Activated T-helper 2 cell treated with anti-CD3 and anti-CD28 coated beads, Interferon-gamma antibody, Interleukin-2, Interleukin-4, amounts not matched to agents 10 μg/mL and 5 μg/mL and 100 μg/mL, durations not matched to agents 14 hours and 24 hours and 36 hours (primary cell): ENCODE measurements at regions not wholly inside any gene's neighbourhood (a gene's known extent, or its start where the extent isn't known, plus 50 kb on each side); places are given as distances from the start of the nearest gene placed in this dataset.
A peak's percentile ranks its signal among the peaks of the same experiment; 100 is the strongest.

Experiments
- DNase-seq: peaks from one replicate; pipeline ENCODE4 v3.0.0; 2021; ENCODE audit warnings: low spot score
- H3K27ac Mint-ChIP-seq: one replicate; pipeline ENCODE4 v1.8.0; 2021; ENCODE audit warnings: mixed read lengths
- H3K27me3 Mint-ChIP-seq: one replicate; pipeline ENCODE4 v1.8.0; 2021; ENCODE audit warnings: low read depth, mixed read lengths
- H3K36me3 Mint-ChIP-seq: one replicate; pipeline ENCODE4 v1.8.0; 2021; ENCODE audit warnings: low read depth, mixed read lengths
- H3K4me1 Mint-ChIP-seq: one replicate; pipeline ENCODE4 v1.8.0; 2021; ENCODE audit warnings: low read depth, mixed read lengths
- H3K4me3 Mint-ChIP-seq: one replicate; pipeline ENCODE4 v1.8.0; 2021; ENCODE audit warnings: low read depth, mild to moderate bottlenecking, moderate library complexity, mixed read lengths
- H3K9me3 Mint-ChIP-seq: one replicate; pipeline ENCODE4 v1.8.0; 2021; ENCODE audit warnings: mixed read lengths
- intact Hi-C: fragments of 100-400 bp; cut with micrococcal nuclease; formaldehyde crosslinking; loops from one replicate; pipeline ENCODE4 v1.15.1; 2023

DNA sequence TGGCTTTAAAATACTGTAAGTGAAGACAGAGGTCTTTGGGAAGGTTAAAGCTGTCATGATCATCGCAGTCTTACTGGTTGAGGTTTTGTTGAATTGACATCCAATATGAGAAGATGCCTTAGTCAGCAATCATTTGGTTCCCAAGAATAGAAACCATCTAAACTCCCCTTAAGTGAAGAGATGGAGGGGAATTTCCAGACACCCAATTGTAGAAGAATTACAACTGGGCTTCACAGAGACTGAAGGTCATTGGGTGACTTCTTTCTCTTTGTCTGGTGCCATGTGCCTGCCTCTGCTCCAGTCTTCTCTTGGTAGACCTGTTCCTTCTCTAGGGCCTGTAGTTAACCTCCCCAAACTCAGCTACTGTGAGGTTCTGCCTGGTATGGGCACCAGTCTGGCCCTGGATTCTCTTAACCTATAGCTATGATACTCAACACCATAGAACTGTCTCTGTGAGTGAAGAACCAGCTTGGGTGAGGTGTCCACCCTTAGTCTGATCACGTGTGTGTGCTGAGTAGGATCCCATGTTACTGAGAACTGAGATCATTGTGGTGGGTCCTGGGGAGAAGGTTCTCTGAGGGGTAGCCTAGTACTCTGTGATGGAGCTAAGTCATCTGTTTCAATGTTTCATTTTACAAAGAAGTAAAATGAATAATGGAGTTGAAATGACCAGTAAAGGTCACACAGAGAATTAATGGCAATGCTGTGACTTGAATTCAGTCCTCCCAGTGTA, 182.5 kb downstream of the CSNK2A3 start:
- H3K36me3 Mint-ChIP-seq = no peaks in the 10 kb centered on the region

DNA sequence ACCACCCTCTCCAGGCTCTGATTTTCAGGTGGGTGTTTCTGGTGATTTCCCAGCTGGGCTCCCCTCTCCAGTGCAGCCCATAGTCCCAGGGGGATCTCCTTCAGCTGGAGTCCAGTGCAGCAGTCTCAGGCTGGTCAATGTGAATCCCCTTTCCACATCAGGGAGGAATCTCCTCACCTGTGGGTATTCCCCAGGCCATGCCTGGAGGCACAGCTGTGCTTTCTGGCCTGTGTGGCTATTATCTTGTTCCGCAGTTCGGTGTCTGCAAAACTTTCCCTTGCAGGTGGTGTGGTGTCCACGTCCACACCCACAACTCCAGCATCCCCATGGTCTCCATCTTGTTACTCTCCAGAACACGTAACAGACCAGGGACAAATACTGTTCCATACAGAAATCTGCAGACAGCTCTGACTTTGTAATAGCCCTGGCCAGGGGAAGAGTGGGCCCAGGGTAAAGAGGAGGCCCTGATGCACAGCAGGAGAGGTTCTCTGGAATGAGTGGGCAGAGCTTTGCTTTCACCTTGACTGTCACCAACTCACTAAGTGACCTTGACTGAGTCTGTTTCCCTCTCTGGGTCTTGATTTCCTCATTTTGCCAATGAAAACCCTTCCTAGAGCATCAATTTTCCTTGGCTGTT, 183.2 kb downstream of the CSNK2A3 start:
- Mint-ChIP-seq H3K9me3 (no peaks in the 10 kb centered on the region), H3K4me3 (no peak overlapping the region), H3K36me3 (no peaks in the 10 kb centered on the region), H3K27me3 (no peaks in the 10 kb centered on the region), H3K4me1 (peaks cover 15% of the 10 kb centered on the region), H3K27ac (peak overlapping the region; percentile 71)
- intact Hi-C loops = no loop called here
- DNase-seq = no peak

More for the DNA sequence above, 182.5 kb downstream of the CSNK2A3 start:
- H3K27me3 Mint-ChIP-seq = peaks cover 2% of the 10 kb centered on the region
- peak overlapping the region; percentile 71 for H3K27ac Mint-ChIP-seq
- DNase-seq = no peak
- no peaks in the 10 kb centered on the region for H3K9me3 Mint-ChIP-seq
- intact Hi-C loops = no loop called here
- peaks cover 15% of the 10 kb centered on the region for H3K4me1 Mint-ChIP-seq
- no peak overlapping the region for H3K4me3 Mint-ChIP-seq

DNA sequence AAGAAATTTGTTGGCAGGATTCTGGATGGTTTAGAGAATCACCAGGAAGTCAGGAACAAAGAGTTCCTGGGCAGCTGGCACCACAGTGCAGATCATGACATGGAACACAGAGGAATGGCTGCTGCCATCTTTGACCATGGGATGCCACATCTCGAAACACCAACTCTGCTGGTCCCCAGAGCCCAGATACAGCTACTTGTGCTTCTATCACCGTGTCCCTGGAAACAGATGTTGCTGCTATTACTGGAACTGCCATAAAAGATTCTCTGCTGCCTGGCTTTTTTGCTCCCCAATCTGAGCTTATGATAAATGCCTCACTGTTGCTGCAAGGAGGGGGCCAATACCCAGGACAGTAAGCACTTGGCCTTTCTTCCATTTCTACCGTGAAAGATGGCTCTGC, 185.2 kb downstream of the CSNK2A3 start:
- Mint-ChIP-seq H3K4me3 (no peak overlapping the region), H3K27me3 (peaks cover 3% of the 10 kb centered on the region), H3K36me3 (no peaks in the 10 kb centered on the region), H3K27ac (no peak overlapping the region), H3K4me1 (peaks cover 15% of the 10 kb centered on the region), H3K9me3 (no peaks in the 10 kb centered on the region)
- no peak for DNase-seq
- intact Hi-C loops = no loop called here

DNA sequence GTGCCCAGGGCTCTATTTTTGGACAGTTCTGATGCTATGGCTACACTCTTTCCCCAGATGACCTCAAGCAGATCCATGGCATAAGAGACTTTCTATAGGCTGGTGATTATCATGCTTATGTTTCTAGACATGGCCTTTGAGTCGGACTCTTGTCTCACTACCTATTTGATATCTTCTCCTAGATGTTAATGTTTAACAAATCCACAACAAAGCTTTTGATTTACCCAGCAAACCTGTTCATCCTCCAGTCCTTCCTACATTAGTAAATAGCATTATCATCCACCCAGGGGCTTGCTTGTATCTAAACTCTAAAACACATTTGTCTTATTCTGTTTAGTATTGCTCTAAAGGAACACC, 188.7 kb downstream of the CSNK2A3 start:
- DNase-seq = no peak
- H3K4me1 Mint-ChIP-seq = no peaks in the 10 kb centered on the region
- intact Hi-C loops = no loop called here
- no peaks in the 10 kb centered on the region for H3K36me3 Mint-ChIP-seq
- no peaks in the 10 kb centered on the region for H3K9me3 Mint-ChIP-seq
- H3K27me3 Mint-ChIP-seq = peaks cover 3% of the 10 kb centered on the region
- H3K27ac Mint-ChIP-seq = no peak overlapping the region
- no peak overlapping the region for H3K4me3 Mint-ChIP-seq

DNA sequence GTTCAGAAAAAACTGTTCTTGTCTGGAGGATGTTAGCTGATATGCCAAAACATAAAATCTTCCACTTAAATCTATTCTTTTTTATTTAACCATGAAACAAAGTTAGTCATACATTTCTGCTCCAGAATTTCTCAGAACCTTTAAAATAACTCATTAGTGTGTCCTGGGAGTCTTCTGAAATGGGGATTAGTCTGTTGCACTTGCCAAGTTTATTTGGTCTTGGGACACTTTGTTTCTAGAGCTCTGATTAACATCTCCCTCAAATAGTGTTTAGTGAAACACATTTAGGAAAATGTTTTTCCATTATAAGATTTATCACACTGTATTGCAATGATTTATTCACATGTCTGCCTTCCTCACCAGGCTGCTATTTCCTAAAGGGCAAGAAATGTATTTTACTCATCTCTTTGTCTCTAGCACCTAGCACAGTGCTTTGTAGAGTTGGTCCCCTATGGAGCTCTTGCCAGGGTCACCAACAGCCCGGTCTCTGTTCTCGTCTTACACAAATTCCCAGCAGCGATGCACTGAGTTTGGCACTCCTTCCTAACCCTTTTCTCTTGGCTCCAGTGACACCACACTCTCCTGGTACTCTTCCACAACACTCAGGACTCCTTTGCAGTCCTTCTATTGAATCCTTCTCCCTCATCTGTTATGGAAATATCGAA, 189.2 kb downstream of the CSNK2A3 start:
- intact Hi-C loops = no loop called here
- H3K27ac Mint-ChIP-seq = no peak overlapping the region
- H3K9me3 Mint-ChIP-seq = no peaks in the 10 kb centered on the region
- no peaks in the 10 kb centered on the region for H3K36me3 Mint-ChIP-seq
- H3K4me1 Mint-ChIP-seq = no peaks in the 10 kb centered on the region
- H3K4me3 Mint-ChIP-seq = no peak overlapping the region
- peaks cover 3% of the 10 kb centered on the region for H3K27me3 Mint-ChIP-seq
- no peak for DNase-seq

DNA sequence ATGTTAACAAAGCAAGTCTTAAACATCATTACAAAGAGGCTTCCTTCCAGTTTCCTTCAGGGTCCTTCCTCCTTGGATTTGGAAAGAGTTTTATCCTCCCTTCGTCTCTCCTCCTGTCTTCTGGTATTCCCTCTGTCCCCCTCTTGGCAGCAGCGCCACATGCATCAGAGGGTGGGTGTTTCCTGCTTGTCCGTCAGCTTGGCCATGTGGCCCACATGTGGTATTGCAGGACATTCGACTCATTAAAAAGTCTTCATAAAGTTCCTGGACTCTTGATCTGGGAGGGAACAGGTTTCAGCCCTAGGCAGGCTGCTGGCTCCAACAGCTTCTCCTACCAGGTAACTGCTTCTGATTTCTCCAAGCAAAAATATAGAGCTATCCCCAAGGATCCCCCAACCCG, 189.8 kb downstream of the CSNK2A3 start:
- Mint-ChIP-seq H3K9me3 (no peaks in the 10 kb centered on the region), H3K4me3 (no peak overlapping the region), H3K36me3 (no peaks in the 10 kb centered on the region), H3K4me1 (no peaks in the 10 kb centered on the region), H3K27me3 (peaks cover 3% of the 10 kb centered on the region), H3K27ac (no peak overlapping the region)
- intact Hi-C loops = no loop called here
- DNase-seq = no peak

DNA sequence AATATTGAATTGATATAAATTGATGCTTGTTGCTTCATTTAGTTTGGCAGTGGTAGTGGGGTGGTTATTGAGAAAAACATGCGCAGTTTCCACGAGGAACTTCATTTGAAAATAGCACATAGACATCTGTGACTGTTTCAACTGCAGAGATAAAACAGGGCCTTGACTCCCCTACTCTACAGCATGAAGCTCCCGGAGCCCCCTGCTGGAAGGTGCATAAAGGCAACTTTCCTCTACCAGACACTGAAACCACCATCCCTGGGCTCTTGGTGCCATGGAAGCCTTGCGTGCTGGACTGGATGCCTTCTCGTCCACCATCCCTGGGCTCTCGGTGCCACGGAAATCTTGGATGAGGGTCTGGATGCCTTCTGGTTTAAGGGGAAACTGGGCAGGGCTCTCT, 195.9 kb downstream of the CSNK2A3 start:
- intact Hi-C loops = loop anchor here (2.0 kb wide), 1 partner anchor 120 kb away; no protein-coding TSS in a partner anchor
- Mint-ChIP-seq H3K36me3 (no peaks in the 10 kb centered on the region), H3K4me3 (no peak overlapping the region), H3K4me1 (peaks cover 9% of the 10 kb centered on the region), H3K9me3 (no peaks in the 10 kb centered on the region), H3K27me3 (no peaks in the 10 kb centered on the region), H3K27ac (no peak overlapping the region)
- DNase-seq = no peak

DNA sequence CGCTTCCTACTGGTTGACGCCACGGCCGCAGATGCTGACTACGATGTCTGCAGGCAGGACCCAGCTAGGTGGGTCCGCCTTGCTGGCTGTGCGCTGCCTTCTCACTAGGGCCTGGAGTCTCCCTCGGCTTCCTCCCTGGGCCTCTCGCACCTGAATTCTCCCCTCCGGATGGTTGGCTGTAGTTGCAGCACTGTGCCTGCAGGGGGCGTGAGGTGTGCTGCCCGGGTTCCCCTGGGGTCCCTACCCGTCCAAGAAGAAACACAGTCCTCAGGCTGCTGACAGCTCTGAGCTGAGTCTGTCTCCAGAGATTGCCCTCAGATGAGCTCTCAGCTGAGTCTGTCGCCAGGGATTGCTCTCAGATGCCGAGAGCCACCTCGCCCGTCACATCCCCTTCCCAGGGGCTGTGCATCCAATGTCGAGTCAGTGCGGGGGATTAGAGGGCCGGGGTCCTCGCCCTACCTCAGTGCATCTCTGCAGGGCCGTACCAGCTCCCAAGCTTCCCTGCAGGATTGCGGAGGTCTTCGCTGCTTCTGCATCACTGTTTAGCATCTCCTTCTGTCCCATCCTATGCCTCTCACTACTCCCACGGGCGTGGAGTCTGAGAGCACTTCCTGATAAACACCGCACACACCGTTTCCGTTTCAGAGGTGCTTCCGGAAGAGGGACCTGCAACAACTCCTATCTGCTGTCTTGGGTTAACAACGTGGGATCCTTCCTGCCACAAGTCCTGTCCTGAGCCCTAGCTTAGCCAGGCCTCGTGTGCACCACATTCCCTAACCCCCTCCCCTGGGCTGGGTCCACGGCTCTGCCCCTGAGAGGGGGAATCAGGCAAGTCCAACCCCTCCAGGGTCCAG, 196.9 kb downstream of the CSNK2A3 start:
- DNase-seq = peak; percentile 42
- H3K27me3 Mint-ChIP-seq = no peaks in the 10 kb centered on the region
- peak overlapping the region; percentile 71 for H3K4me3 Mint-ChIP-seq
- no peaks in the 10 kb centered on the region for H3K36me3 Mint-ChIP-seq
- intact Hi-C loops = loop anchor here (2.0 kb wide), 1 partner anchor 119 kb away; no protein-coding TSS in a partner anchor
- peak overlapping the region; percentile 58 for H3K27ac Mint-ChIP-seq
- no peaks in the 10 kb centered on the region for H3K9me3 Mint-ChIP-seq
- H3K4me1 Mint-ChIP-seq = peaks cover 9% of the 10 kb centered on the region

DNA sequence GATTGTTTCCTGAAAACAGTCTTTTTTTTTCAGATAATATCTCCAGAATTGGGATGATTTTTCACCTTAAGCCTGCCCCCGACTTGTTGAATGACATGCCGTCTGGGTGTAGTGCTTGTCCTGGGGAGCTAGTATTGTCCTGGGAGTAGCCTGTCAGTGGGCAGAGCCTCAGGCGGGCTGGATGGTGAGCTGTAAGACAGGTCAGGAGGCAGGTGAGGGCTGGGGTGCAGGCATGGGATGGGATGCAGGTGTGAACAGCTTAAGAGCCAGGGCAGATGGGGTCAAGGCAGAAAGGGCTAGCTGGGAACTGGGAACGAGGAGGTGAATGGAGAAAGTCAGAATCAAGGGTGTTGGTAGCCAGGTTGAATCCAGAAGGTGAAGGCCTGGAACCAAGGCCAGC, 200.2 kb downstream of the CSNK2A3 start:
- no peak overlapping the region for H3K27ac Mint-ChIP-seq

DNA sequence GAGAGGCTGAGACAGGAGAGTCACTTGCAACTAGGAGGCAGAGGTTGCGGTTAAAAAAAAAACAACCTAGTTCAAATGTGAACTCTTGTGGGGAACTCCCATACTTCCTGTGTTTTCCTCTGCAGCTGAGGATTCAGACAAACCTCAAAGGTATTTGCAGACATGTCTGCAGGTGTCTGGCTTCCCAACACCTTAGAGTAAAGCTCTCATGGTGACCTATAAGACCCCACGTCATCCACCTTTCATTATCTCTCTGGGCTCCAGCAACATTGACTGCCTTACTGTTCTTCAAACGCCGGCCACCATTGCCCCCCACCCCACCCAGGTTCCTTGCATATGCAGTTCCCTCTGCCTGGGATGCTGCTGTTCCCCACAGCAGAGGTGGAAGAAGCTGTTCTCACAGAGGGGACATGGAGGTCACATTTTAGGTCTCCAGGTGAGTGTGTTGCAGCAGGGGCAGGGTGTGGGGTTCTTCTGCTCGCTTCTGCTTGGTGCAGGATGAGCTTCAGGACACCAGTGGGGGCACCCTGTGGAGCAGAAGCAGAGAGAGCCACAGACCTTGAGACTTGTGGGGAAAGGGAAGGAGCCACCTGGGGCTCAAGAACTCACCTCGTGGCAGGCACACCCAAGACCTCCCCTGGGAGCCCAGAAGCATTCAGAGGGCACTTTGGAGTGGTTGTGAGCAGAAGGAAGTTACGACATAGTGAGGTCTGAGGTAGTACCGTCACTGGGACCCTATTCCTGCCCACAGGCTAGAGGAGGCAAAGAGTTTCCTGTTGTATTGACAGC, 203.2 kb downstream of the CSNK2A3 start:
- no peaks in the 10 kb centered on the region for H3K27me3 Mint-ChIP-seq
- no peaks in the 10 kb centered on the region for H3K36me3 Mint-ChIP-seq
- peaks cover 19% of the 10 kb centered on the region for H3K4me1 Mint-ChIP-seq
- intact Hi-C loops = no loop called here
- DNase-seq = no peak
- peak overlapping the region; percentile 0 for H3K4me3 Mint-ChIP-seq
- peak overlapping the region; percentile 18 for H3K27ac Mint-ChIP-seq
- no peaks in the 10 kb centered on the region for H3K9me3 Mint-ChIP-seq

More for the DNA sequence above, 200.2 kb downstream of the CSNK2A3 start:
- Mint-ChIP-seq H3K9me3 (no peaks in the 10 kb centered on the region), H3K4me1 (peaks cover 27% of the 10 kb centered on the region), H3K27me3 (no peaks in the 10 kb centered on the region), H3K4me3 (no peak overlapping the region), H3K36me3 (no peaks in the 10 kb centered on the region)
- no peak for DNase-seq
- intact Hi-C loops = no loop called here

DNA sequence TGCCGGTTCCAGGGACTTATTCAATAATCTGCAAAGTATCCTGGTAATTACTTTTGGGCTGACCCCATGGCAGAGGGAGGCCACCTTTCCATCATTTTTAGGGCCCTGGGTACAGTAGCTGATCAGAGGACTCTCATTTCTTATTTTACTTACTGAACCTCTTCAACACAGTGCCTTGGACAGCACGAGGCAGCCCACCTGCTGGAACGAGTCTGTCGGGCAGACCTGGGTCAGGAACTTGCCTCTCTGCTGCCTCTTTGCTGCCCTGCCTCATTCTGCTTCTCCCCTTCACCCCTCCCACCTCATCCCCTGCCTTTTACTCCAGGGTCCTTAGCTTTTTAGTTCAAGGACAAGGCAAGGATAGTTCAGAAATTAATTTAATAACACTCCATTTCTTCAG, 204.5 kb downstream of the CSNK2A3 start:
- Mint-ChIP-seq H3K9me3 (no peaks in the 10 kb centered on the region), H3K27me3 (no peaks in the 10 kb centered on the region), H3K4me1 (peaks cover 19% of the 10 kb centered on the region), H3K36me3 (no peaks in the 10 kb centered on the region), H3K4me3 (no peak overlapping the region), H3K27ac (no peak overlapping the region)
- no peak for DNase-seq
- intact Hi-C loops = no loop called here

DNA sequence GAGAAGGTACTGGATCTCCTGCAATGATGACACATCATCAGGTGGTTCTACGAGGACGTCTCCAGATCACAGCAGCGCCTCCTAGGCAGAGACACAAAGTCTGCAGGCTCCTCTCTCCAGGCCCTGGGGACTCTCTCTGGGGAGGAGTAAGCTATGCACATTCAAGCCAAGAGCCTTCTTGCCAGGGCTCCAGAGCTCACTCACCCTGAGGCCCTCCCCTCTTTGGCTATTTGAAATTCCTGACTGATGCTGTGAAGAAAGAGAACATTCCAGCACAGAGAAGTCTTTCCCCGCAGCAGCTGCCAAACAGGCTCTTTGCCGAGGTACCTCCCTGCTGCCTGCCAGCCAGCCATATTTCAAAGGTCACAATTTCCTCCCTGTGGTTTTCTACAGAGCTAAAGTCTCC, 204.9 kb downstream of the CSNK2A3 start:
- intact Hi-C loops = no loop called here
- Mint-ChIP-seq H3K27ac (no peak overlapping the region), H3K4me1 (peaks cover 19% of the 10 kb centered on the region), H3K9me3 (no peaks in the 10 kb centered on the region), H3K36me3 (no peaks in the 10 kb centered on the region), H3K27me3 (no peaks in the 10 kb centered on the region), H3K4me3 (no peak overlapping the region)
- no peak for DNase-seq
